HG02571 (cell line): ENCODE measurements at regions not wholly inside any gene's neighbourhood (a gene's known extent, or its start where the extent isn't known, plus 50 kb on each side); places are given as distances from the start of the nearest gene placed in this dataset.

Experiments
- ATAC-seq: cut with Tn5 transposase; IDR thresholded peaks from one replicate; pipeline ENCODE4 v1.9.1; 2021; ENCODE audit warnings: mild to moderate bottlenecking, moderate library complexity; ENCODE audit not compliant: unreplicated experiment

- no peak for ATAC-seq
Measured at GRCh38 chr3:187822402-187822801, 77.1 kb upstream of the BCL6 start.

- ATAC-seq, result no peak
Measured at GRCh38 chr3:187823746-187824145, 78.5 kb upstream of the BCL6 start.

GRCh38 chr3:187827723-187828122, 82.5 kb upstream of the BCL6 start:
- no peak for ATAC-seq

GRCh38 chr3:187828579-187829452, 83.5 kb upstream of the BCL6 start:
- ATAC-seq, result peak; percentile 64

- no peak for ATAC-seq
Measured at GRCh38 chr3:187830181-187830580, 84.9 kb upstream of the BCL6 start.

GRCh38 chr3:187831125-187832051, 86.1 kb upstream of the BCL6 start:
- ATAC-seq, result no peak

GRCh38 chr3:187832202-187832601, 86.9 kb upstream of the BCL6 start:
- no peak for ATAC-seq

GRCh38 chr3:187833375-187833774, 88.1 kb upstream of the BCL6 start:
- ATAC-seq, result no peak

- ATAC-seq, result no peak
Measured at GRCh38 chr3:187833799-187834578, 88.7 kb upstream of the BCL6 start.

- ATAC-seq, result no peak
Measured at GRCh38 chr3:187836823-187837770, 91.8 kb upstream of the BCL6 start.

- ATAC-seq, result no peak
Measured at GRCh38 chr3:187838016-187838540, 92.8 kb upstream of the BCL6 start.

GRCh38 chr3:187839422-187839821, 94.2 kb upstream of the BCL6 start:
- no peak for ATAC-seq

GRCh38 chr3:187840856-187841255, 95.6 kb upstream of the BCL6 start:
- no peak for ATAC-seq

GRCh38 chr3:187841560-187841959, 96.3 kb upstream of the BCL6 start:
- no peak for ATAC-seq

GRCh38 chr3:187843654-187844053, 98.4 kb upstream of the BCL6 start:
- ATAC-seq, result no peak

- ATAC-seq, result no peak
Measured at GRCh38 chr3:187844708-187845107, 99.4 kb upstream of the BCL6 start.

- no peak for ATAC-seq
Measured at GRCh38 chr3:187845826-187846225, 100.6 kb upstream of the BCL6 start.

GRCh38 chr3:187848401-187848800, 103.1 kb upstream of the BCL6 start:
- ATAC-seq, result no peak

- no peak for ATAC-seq
Measured at GRCh38 chr3:187849016-187849654, 103.9 kb upstream of the BCL6 start.
